ENCODE measurements at regions not wholly inside any gene's neighbourhood (a gene's known extent, or its start where the extent isn't known, plus 50 kb on each side); places are given as distances from the start of the nearest gene placed in this dataset.
A peak's percentile ranks its signal among the peaks of the same experiment; 100 is the strongest.

- 31 to 74% methylated on average over 4 of the region's 4 CpGs for WGBS, 2 donors
- Histone ChIP-seq H3K9me3 (no peaks in the 10 kb centered on the region), H3K27ac (no peak overlapping the region), H3K4me1 (peaks cover 0 to 5% (median 2%) of the 10 kb centered on the region in 4 donors), H3K27me3 (no peaks in the 10 kb centered on the region), H3K36me3 (no peaks in the 10 kb centered on the region), H3K4me3 (no peak overlapping the region)
- no peak for TF ChIP-seq CTCF (IDR thresholded peaks at IDR 0.05)
- TF ChIP-seq EP300 (IDR thresholded peaks at IDR 0.05), result no peak
- no peak for TF ChIP-seq POLR2AphosphoS5 (IDR thresholded peaks at IDR 0.05)
- TF ChIP-seq POLR2A (IDR thresholded peaks at IDR 0.05), result no peak
- ATAC-seq (ENCODE audit: low FRiP score in 2 of 2) (no peak), DNase-seq (no peak)
Observed at GRCh38 chr14:71783786-71784185, 148.4 kb upstream of the RGS6 start.

DNA sequence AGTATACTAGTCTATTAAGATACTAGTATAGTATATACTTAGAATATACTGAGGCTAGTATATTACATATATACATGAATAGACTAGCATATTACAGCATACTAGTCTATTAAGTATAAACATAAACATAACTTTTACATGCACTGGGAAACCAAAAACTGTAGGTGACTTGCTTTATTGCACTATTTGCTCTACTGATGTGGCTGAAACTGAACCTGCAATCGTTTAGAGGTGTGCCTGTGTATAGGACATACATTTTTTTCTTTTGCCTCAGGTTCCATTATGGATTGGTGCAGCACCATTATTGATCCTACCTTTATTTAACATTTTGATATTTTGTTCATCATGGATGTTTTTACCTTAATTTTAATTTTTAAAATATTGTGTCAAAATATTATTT lies 143.2 kb upstream of the RGS6 start:
- Histone ChIP-seq H3K4me3 (no peak overlapping the region), H3K36me3 (no peaks in the 10 kb centered on the region), H3K4me1 (no peaks in the 10 kb centered on the region), H3K27me3 (no peaks in the 10 kb centered on the region), H3K9me3 (peaks cover 0 to 5% (median 0%) of the 10 kb centered on the region in 4 donors), H3K27ac (no peak overlapping the region)
- DNase-seq, result no peak
- TF ChIP-seq POLR2AphosphoS5 (IDR thresholded peaks at IDR 0.05) (no peak), EP300 (IDR thresholded peaks at IDR 0.05) (no peak), POLR2A (IDR thresholded peaks at IDR 0.05) (no peak), CTCF (IDR thresholded peaks at IDR 0.05) (no peak)
- ATAC-seq (ENCODE audit: low FRiP score in 2 of 2), result no peak
- 78 to 96% methylated on average over 1 of the region's 1 CpG for WGBS, 2 donors

GRCh38 chr14:71799841-71800240 lies 132.4 kb upstream of the RGS6 start:
- WGBS, 2 donors, result 75 to 83% methylated on average over 1 of the region's 1 CpG

DNA sequence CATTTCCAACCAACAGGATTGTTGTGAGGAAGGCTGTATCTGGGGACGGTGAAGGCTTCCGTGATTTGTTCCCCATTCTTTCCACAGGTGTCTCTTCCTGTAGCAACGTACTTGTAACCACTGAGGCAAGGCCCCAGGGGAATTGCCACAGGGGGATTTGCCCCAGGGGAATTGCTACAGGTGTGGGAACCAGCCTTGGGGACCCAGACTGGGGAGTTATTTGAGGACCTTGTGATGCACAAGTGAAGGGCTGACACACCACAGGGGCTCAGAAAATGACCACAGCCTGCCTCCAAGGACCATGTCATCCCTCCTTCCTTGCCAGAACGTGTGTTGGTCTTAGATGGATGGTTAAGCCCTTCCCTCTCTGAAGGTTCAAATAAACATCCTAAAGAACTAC lies 131.4 kb upstream of the RGS6 start:
- Histone ChIP-seq H3K36me3 (no peaks in the 10 kb centered on the region), H3K9me3 (no peaks in the 10 kb centered on the region), H3K27me3 (no peaks in the 10 kb centered on the region), H3K4me3 (no peak overlapping the region), H3K4me1 (peaks cover 12 to 21% (median 16%) of the 10 kb centered on the region in 4 donors), H3K27ac (peak overlapping the region in 1 of 4 donors; percentile 57)
- DNase-seq, result no peak
- TF ChIP-seq CTCF (IDR thresholded peaks at IDR 0.05) (no peak), POLR2AphosphoS5 (IDR thresholded peaks at IDR 0.05) (no peak), EP300 (IDR thresholded peaks at IDR 0.05) (no peak), POLR2A (IDR thresholded peaks at IDR 0.05) (no peak)
- no peak for ATAC-seq (ENCODE audit: low FRiP score in 2 of 2)
- 87% methylated on average over 4 of the region's 4 CpGs for WGBS, 2 donors

More at GRCh38 chr14:71799841-71800240, 132.4 kb upstream of the RGS6 start:
- no peak overlapping the region for H3K4me3 ChIP-seq
- DNase-seq (no peak), ATAC-seq (ENCODE audit: low FRiP score in 2 of 2) (no peak)
- H3K27me3 ChIP-seq, result no peaks in the 10 kb centered on the region
- H3K27ac ChIP-seq, result peak overlapping the region in 2 of 4 donors; percentile 55 to 60
- no peaks in the 10 kb centered on the region for H3K36me3 ChIP-seq
- peaks cover 12 to 21% (median 16%) of the 10 kb centered on the region in 4 donors for H3K4me1 ChIP-seq
- TF ChIP-seq POLR2AphosphoS5 (IDR thresholded peaks at IDR 0.05) (no peak), POLR2A (IDR thresholded peaks at IDR 0.05) (no peak), CTCF (IDR thresholded peaks at IDR 0.05) (no peak), EP300 (IDR thresholded peaks at IDR 0.05) (no peak)
- no peaks in the 10 kb centered on the region for H3K9me3 ChIP-seq

GRCh38 chr14:71803539-71804260 lies 128.5 kb upstream of the RGS6 start:
- peaks cover 13 to 28% (median 18%) of the 10 kb centered on the region in 4 donors for H3K4me1 ChIP-seq
- H3K27ac ChIP-seq, result peak overlapping the region in 3 of 4 donors; percentile 33 to 67 (median 57)
- H3K27me3 ChIP-seq, result no peaks in the 10 kb centered on the region
- no peaks in the 10 kb centered on the region for H3K9me3 ChIP-seq
- ATAC-seq (ENCODE audit: low FRiP score in 2 of 2) (no peak), DNase-seq (no peak)
- no peak overlapping the region for H3K4me3 ChIP-seq
- TF ChIP-seq POLR2A (IDR thresholded peaks at IDR 0.05) (no peak), CTCF (IDR thresholded peaks at IDR 0.05) (no peak), EP300 (IDR thresholded peaks at IDR 0.05) (no peak), POLR2AphosphoS5 (IDR thresholded peaks at IDR 0.05) (no peak)
- 72 to 74% methylated on average over 3 of the region's 3 CpGs for WGBS, 2 donors
- H3K36me3 ChIP-seq, result no peaks in the 10 kb centered on the region
